Stimulated activated CD8-positive, alpha-beta memory T cell treated with anti-CD3 and anti-CD28 coated beads, Interleukin-12 subunit alpha, Interleukin-12 subunit beta, amount 100 ng/mL, for 24 hours (primary cell): ENCODE measurements at regions not wholly inside any gene's neighbourhood (a gene's known extent, or its start where the extent isn't known, plus 50 kb on each side); places are given as distances from the start of the nearest gene placed in this dataset.

Experiments
- DNase-seq: peaks from one replicate; pipeline ENCODE4 v3.0.0-alpha.2; 2020; ENCODE audit errors: extremely low read depth

- no peak for DNase-seq
Measured at GRCh38 chr13:110773480-110773879, 60.0 kb downstream of the ING1 start.

DNA sequence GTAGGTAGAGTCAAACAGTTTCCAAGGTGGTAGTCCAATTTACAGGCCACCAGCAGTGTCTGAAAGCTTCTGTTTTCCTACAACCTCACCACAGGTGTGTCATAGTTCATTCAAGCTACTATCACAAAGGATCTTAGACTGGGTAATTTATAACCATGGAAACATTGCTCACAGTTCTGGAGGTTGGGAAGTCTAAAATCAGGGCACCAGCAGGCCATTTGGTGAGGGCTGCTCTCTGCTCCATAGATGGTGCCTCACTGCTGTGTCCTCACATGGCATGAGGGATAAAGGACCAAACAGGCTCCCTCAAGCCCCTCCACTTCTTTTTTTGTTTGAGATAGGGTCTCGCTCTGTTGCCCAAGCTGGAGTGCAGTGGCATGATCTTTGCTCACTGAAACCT lies 60.6 kb downstream of the ING1 start:
- DNase-seq, result no peak

DNA sequence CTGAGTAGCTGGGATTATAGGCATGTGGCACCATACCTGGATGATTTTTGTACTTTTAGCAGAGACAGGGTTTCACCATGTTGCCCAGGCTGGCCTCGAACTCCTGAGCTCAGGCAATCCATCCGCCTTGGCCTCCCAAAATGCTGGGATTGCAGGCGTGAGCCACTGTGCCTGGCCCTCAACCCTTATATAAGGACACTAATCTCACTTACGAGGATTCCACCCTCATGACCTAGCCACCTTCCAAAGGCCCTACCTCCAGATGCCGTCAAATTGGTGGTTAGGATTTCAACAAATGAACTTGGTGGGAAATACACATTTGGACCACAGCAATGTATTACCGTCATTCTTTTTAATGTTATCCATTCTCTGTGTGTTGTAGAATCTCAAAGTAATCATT lies 61.0 kb downstream of the ING1 start:
- no peak for DNase-seq

DNA sequence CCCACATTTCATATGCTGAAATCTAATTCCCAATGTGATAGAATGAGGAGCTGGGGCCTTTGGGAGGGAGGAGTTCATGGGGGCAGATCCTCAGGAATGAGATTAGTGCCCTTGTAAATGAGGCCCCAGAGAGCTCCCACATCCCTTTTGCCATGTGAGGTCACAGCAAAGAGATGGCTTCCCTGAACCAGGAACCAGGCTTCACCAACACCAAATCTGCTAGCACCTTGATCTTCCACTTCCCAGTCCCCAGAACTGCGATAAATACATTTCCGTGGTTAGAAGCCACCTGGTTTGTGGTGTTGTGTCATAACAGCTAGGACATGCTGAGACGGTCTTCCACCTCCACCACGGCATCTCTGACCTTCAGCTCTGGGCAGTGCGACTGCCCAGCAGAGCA lies 62.1 kb downstream of the ING1 start:
- no peak for DNase-seq

DNA sequence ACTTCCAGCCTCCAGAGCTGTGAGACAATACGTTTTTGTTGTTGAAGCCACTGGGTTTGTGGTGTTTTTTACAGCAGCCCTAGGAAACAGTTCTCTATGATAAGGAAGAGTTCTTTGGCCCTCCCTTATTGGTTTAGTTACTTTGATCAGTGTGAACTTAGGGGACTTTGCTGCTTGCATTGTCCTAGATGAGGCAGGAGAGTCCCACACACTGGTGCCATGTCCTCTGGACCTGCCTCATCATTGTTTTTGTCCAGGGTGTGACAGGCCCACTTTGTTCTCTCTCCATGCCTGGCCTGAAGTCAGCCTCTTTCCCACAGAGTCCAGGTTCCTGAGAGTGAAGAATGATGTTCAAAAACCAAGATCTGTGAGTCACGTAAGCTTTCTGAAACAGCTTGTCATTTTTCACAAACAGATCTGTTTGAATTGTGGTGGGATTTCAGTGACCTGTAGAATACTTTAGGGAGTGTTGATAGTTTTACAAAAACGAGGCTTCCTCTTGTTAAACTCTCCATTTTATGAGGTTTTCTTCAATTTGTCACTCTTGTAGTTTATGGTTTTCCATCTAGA lies 63.8 kb downstream of the ING1 start:
- no peak for DNase-seq

GRCh38 chr13:110779022-110779421 lies 65.5 kb downstream of the ING1 start:
- DNase-seq, result no peak

DNA sequence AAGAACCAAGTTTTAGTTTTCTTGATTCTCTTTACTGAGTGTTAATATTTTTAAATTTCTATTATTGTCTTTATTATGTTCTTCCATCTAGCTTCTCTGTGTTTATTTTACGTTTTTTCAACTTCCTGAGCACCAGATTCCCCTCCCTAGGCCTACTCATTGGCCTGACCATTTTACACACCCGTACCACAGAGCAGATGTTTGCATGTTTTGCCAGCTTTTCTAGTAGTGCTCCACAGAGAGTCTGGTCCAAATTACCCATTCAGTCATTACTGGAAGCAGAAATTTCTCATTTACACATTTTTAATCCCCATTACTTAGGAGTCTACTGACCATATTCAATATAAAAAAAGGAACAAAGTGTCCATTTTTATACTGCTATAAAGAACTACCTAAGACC lies 66.9 kb downstream of the ING1 start:
- DNase-seq, result no peak

- DNase-seq, result no peak
Measured at GRCh38 chr13:110782185-110782584, 68.7 kb downstream of the ING1 start.

DNA sequence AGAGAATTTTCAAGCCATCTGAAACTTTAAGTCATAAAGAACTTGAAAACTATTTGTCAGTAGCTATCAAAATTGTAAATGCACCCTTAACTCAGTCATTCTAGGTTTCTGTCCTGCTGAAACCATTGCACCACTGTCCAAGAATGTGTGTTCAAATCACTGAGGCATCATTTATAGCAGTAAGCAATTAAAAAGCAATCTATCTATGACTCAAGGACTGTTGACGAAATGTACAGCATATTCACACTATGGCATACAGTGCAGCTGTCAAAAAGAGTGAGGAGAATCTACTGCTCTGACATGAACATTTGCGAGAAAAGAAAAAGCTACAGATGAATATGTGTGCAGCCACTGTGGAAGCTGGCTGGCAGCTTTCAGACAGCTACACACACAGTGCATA lies 71.2 kb downstream of the ING1 start:
- no peak for DNase-seq

DNA sequence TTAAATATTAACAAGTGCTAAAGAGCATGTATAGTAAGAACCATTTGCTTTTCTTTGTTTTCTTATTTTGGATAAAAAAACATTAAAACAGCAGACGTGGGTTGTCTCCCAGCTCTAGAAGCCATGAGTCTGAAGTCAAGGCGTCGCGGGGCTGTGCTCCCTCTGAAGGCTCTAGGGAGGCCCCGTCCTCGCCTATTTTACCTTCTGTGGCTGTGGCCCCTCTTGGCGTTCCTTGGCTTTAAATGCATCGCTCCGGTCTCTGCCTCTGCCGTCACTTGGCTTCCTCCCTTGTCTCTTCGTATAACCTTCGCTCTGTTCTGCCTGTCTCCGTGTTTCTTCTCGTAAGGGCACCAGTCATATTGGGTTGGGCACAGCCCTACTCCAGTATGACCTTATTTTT lies 75.3 kb downstream of the ING1 start:
- DNase-seq, result no peak

DNA sequence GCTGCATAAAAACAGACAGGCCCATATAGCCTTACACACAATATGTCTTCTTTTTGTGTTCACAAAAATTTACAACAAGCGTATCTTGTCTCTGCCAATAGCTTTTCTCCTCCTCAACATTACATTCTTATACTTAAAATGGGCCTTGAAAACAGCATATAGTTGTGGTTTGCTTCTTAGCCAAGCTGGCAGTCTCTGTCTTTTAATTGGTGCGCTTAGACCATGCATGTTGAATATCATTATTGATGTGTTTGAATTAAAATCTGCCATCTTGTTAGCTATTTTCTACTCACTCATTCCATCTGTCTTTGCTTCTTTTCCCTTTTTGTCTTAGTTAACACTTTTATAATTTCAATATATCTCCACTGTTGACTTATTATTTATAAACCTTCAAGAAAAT lies 76.4 kb downstream of the ING1 start:
- DNase-seq, result no peak

GRCh38 chr13:110790371-110790770 lies 76.9 kb downstream of the ING1 start:
- DNase-seq, result no peak

GRCh38 chr13:110794209-110794608 lies 80.7 kb downstream of the ING1 start:
- DNase-seq, result no peak

DNA sequence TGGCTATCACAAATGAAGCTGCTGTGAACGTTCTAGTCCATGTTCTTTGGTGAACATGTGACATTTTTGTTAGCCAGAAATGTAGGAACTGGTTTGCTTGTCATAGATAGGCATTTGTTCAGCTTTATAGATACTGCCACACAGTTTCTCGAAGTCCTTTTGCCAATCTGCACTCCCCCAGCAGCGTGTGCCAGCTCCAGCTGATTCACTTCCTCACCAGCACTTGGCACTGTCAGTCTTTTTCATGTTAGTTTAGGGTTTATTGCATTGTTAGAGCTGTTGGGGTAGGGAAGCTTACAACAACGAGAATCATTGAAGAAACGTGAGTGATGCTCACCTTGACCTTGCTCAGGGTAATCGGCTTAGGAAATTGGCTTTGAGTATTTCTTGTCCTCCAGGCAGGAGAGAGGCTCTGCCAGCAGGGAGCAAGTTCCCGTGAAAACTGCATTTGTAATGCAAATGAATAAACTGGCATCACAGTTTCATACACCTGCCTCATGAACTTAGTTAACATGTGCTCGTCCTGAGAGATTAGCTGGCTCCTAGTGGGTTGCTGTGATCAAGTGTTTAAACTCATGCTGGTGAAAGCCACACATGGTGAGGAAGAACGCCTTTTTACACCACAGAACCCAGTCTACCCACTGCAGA lies 83.9 kb downstream of the ING1 start:
- no peak for DNase-seq

- DNase-seq, result no peak
Measured at GRCh38 chr13:110798081-110798994, 84.8 kb downstream of the ING1 start.

DNA sequence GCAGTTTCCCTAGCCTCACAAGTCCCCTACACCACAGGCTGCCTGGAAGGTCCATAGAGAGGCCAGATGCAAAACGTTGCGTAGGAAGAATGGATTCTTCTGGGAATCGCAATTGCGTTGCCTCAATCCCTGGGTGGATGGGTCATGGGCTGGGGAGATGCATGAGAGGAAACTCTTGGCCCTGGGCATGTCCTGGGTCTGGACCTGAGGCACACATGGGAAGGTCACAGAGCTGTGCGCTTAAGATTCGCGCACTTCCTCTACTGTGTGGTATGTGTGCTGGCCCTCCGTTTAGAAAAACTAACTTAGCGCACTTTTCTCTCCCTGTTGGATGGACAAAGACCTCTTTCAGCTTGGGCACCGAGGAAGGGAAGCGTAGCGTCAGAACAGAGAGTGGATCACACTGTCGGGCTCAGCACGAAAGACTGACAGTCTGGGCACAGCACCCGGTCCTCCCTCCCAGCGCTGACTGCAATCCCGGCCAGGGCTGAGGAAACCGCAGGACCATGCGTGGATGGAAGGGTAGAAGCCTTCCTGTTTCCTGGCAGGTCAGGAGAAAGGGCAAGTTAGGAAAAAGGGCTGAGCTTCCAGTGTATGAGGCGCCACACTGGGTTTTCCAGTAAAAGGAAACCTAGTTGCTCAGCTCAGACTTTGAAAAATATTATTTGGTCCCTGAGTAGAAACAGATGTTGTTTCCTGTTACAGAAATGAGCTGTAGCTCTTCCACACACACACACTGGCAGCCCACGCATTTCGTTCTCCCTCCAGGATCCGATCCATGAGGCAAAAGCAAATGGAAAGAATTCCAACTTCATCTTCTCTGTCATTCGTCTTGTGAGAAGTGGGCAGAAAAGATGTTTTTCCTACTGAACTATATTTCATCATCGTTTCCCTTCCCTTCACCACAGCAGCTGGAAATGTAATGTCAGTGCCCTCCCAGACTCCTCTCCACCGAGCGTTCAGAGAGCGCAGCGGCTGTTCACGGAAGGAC lies 86.0 kb downstream of the ING1 start:
- no peak for DNase-seq

DNA sequence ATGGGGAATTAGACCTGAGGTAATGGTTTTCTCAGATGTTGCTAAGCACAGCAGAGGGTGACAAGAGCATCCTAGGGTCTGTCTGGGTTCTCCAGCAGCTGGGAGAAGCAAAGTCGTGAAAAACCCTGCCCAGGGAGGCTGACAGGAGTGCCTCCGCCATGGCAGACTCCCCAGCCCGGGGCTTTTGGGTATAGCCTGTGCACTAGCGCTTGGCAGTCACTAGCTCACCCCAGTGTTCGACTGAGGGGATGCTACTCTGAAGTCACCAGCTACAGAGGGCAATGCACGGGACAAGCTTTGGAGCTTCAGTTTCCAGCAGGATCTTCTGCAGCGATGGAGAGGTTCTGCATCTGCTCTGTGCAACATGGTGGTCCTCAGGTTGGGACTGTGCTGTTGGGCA lies 87.5 kb downstream of the ING1 start:
- no peak for DNase-seq

GRCh38 chr13:110802260-110802659 lies 88.8 kb downstream of the ING1 start:
- DNase-seq, result no peak

DNA sequence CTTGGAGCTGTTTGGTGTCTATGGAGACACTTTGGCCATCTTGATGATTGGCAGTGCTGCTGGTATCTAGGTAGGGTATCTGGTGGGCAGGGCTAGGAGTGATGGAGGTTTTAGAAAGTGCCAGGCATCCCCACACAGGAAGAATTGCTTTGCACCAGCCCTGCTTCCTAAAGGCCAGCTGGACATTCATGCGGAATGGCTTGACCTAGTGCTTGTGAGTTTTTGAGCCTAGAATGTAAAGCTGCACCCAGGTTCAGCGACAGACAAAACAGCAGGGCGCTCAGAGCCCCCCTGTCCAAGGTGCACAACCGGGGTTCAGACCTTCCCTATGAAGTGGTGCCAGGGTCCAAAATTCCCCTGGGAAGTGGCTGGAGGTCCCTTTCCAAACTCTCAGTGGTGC lies 93.1 kb downstream of the ING1 start:
- DNase-seq, result no peak

DNA sequence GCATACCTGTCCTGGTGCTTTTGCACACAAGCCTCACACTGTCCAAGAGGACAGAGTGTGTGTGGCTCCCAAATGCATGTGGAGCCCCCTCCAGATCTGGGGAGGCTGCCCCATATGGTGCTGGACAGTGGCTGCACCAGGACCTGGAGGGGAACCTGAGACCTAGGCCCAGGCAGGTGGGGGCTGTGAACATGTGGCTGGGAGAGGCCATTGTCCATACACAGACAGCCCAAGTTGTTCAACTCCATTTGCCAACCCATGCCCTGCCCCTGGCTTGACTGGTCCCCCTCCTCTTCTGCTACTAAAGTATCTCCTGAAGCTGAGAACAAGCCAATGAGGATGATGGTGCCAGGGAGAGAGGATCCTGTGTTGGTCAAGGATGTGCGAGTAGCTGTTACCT lies 94.0 kb downstream of the ING1 start:
- DNase-seq, result no peak

GRCh38 chr13:110808138-110808537 lies 94.6 kb downstream of the ING1 start:
- DNase-seq, result no peak
